ENCODE measurements at regions not wholly inside any gene's neighbourhood (a gene's known extent, or its start where the extent isn't known, plus 50 kb on each side); places are given as distances from the start of the nearest gene placed in this dataset.

GRCh38 chr15:46709460-46710083 lies 1007.7 kb upstream of the SEMA6D start:
- ATAC-seq (no peak), DNase-seq (ENCODE audit: low read depth, low spot score) (no peak)
- Histone ChIP-seq H3K27me3 (ENCODE audit: control insufficient read depth, insufficient read depth, low read length) (no peaks in the 10 kb centered on the region), H3K4me3 (ENCODE audit: low read depth in 2 of 2, low read length in 2 of 2) (no peak overlapping the region), H3K4me1 (ENCODE audit: control insufficient read depth, insufficient read depth, low read length) (no peaks in the 10 kb centered on the region), H3K9me3 (ENCODE audit: control insufficient read depth, insufficient read depth, low read depth, low read length) (peaks cover 9% of the 10 kb centered on the region; the same call in 1 of the 2 replicates), H3K27ac (ENCODE audit: low read length) (no peak overlapping the region), H3K36me3 (ENCODE audit: control insufficient read depth, insufficient read depth, low read length) (no peaks in the 10 kb centered on the region)
- ChIA-PET CTCF (no interaction called here), POLR2A (no interaction called here)
- no TSS peak for BruUV-seq (replicated peaks)
- in situ Hi-C loops (cut with HindIII; ENCODE audit: low pct_unique_long_range_greater_than_20kb, low sequenced_read_pairs) (no loop called here), intact Hi-C loops (cut with micrococcal nuclease; ENCODE audit: unreplicated experiment) (loop anchor here (10.0 kb wide), 1 partner anchor 55 kb away; no protein-coding TSS in a partner anchor)
- TF ChIP-seq POLR2AphosphoS5 (IDR thresholded peaks at IDR 0.05; ENCODE audit: low read depth, low read length) (no peak), SIN3A (IDR thresholded peaks at IDR 0.05; ENCODE audit: borderline replicate concordance, insufficient read depth, low read depth, low read length) (no peak), TCF7L2 (IDR thresholded peaks at IDR 0.05; ENCODE audit: low read depth, low read length) (no peak), CTCF (IDR thresholded peaks at IDR 0.05) (no peak), REST (IDR thresholded peaks at IDR 0.05; ENCODE audit: insufficient read depth in 1 of 2, low read depth in 2 of 2, low read length in 1 of 2) (no peak)

GRCh38 chr15:46710401-46710960 lies 1006.8 kb upstream of the SEMA6D start:
- H3K4me3 ChIP-seq (ENCODE audit: low read depth in 2 of 2, low read length in 2 of 2), result no peak overlapping the region
- no peaks in the 10 kb centered on the region for H3K36me3 ChIP-seq (ENCODE audit: control insufficient read depth, insufficient read depth, low read length)
- intact Hi-C loops (cut with micrococcal nuclease; ENCODE audit: unreplicated experiment), result loop anchor here (10.0 kb wide), 1 partner anchor 56 kb away; no protein-coding TSS in a partner anchor
- H3K4me1 ChIP-seq (ENCODE audit: control insufficient read depth, insufficient read depth, low read length), result no peaks in the 10 kb centered on the region
- H3K27ac ChIP-seq (ENCODE audit: low read length), result no peak overlapping the region
- CTCF ChIA-PET, result no interaction called here
- BruUV-seq (replicated peaks), result no TSS peak
- ATAC-seq, result no peak
- in situ Hi-C loops (cut with HindIII; ENCODE audit: low pct_unique_long_range_greater_than_20kb, low sequenced_read_pairs), result no loop called here
- POLR2A ChIA-PET, result no interaction called here
- H3K27me3 ChIP-seq (ENCODE audit: control insufficient read depth, insufficient read depth, low read length), result no peaks in the 10 kb centered on the region
- DNase-seq (ENCODE audit: low read depth, low spot score), result no peak
- peaks cover 9% of the 10 kb centered on the region; the same call in 1 of the 2 replicates for H3K9me3 ChIP-seq (ENCODE audit: control insufficient read depth, insufficient read depth, low read depth, low read length)
- TF ChIP-seq SIN3A (IDR thresholded peaks at IDR 0.05; ENCODE audit: borderline replicate concordance, insufficient read depth, low read depth, low read length), result no peak
- TF ChIP-seq REST (IDR thresholded peaks at IDR 0.05; ENCODE audit: insufficient read depth in 1 of 2, low read depth in 2 of 2, low read length in 1 of 2), result no peak
- no peak for TF ChIP-seq CTCF (IDR thresholded peaks at IDR 0.05)
- TF ChIP-seq TCF7L2 (IDR thresholded peaks at IDR 0.05; ENCODE audit: low read depth, low read length), result no peak
- TF ChIP-seq POLR2AphosphoS5 (IDR thresholded peaks at IDR 0.05; ENCODE audit: low read depth, low read length), result no peak
